Loucy (cell line): ENCODE measurements at regions not wholly inside any gene's neighbourhood (a gene's known extent, or its start where the extent isn't known, plus 50 kb on each side); places are given as distances from the start of the nearest gene placed in this dataset.

Experiments
- EZH2phosphoT487 ChIP-seq: fragments of 200-600 bp; IDR thresholded peaks from 2 replicates; pipeline ENCODE4 v1.6.1; 2018; ENCODE audit warnings: antibody characterized with exemption, mild to moderate bottlenecking, moderate library complexity, borderline replicate concordance
- TF ChIP-seq, protein P1 (sequence below): fragments of 200-600 bp; sonication (generic); conservative IDR thresholded peaks from 2 replicates; pipeline ENCODE4 v1.5.1; 2014; ENCODE audit warnings: mild to moderate bottlenecking, antibody characterized with exemption, low read length

DNA sequence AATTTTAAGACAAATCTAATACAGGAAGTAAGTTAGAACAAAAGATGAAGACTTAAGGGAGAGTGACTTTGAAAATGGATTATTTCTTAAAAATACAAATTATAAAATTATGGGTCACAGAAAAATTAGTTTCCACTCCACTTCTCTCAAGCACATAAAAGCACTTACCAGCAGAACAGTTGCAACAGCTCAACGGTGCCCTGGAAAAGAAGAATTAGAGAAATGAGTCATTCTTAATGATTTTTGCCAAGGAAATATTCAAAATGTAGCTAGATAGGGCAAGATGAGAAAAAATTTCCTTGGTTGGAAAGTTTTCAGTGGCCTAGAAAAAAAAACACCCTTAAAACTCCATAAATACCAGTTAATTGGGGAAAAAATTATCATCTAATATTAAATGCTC, 2185.6 kb upstream of the CELF4 start:
- TF ChIP-seq, protein P1, sequence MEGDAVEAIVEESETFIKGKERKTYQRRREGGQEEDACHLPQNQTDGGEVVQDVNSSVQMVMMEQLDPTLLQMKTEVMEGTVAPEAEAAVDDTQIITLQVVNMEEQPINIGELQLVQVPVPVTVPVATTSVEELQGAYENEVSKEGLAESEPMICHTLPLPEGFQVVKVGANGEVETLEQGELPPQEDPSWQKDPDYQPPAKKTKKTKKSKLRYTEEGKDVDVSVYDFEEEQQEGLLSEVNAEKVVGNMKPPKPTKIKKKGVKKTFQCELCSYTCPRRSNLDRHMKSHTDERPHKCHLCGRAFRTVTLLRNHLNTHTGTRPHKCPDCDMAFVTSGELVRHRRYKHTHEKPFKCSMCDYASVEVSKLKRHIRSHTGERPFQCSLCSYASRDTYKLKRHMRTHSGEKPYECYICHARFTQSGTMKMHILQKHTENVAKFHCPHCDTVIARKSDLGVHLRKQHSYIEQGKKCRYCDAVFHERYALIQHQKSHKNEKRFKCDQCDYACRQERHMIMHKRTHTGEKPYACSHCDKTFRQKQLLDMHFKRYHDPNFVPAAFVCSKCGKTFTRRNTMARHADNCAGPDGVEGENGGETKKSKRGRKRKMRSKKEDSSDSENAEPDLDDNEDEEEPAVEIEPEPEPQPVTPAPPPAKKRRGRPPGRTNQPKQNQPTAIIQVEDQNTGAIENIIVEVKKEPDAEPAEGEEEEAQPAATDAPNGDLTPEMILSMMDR, result no peak
- TF ChIP-seq EZH2phosphoT487, result no peak
